ENCODE measurements at regions not wholly inside any gene's neighbourhood (a gene's known extent, or its start where the extent isn't known, plus 50 kb on each side); places are given as distances from the start of the nearest gene placed in this dataset.
A peak's percentile ranks its signal among the peaks of the same experiment; 100 is the strongest.

- no peak for DNase-seq (ENCODE audit: low spot score)
These were observed 449.0 kb downstream of the PDCD6IP start for GRCh38 chr3:34247401-34247800.

GRCh38 chr3:34248352-34248751, 449.9 kb downstream of the PDCD6IP start:
- DNase-seq (ENCODE audit: low spot score), result no peak

- DNase-seq (ENCODE audit: low spot score), result no peak
These were observed 455.9 kb downstream of the PDCD6IP start for GRCh38 chr3:34254285-34254684.

DNA sequence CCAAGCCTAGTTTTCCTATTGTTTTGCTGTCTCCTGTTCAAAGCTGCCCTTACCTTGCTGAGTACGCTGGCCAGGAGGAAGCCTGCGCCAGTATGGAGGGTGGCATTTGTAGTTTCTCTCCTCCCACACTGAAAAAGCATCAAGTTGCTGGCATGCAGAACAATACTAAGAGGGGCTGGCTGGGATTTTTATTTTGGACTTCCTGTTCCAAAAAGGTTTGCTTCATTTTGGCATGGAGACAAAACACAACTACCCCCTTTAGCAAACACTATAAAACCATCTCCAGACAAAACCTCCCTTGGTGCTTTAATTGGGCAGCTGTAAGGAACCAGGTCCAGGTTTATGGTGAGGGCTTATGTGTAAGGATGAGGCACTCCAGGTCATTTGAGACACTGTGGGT, 457.6 kb downstream of the PDCD6IP start:
- no peak for DNase-seq (ENCODE audit: low spot score)

DNA sequence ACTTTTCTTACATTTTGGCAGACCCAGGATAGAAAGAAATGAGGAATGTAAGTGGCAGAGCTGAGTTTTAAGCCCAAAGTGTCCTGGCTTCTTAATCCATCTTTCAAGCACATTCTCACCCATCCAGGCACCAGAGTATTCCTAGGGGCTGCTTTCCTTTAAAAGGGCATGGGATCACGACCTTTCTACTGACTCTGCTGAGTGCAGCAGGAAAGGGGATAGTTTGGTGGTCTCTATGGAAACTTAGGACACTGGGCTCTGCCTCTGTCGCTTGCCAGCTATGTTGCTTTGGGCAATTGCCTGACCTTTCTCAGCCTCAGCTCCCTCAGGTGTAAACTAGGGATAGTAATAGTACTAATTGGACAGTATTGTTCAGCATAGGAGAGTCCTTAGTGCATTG, 458.4 kb downstream of the PDCD6IP start:
- DNase-seq (ENCODE audit: low spot score), result no peak

DNA sequence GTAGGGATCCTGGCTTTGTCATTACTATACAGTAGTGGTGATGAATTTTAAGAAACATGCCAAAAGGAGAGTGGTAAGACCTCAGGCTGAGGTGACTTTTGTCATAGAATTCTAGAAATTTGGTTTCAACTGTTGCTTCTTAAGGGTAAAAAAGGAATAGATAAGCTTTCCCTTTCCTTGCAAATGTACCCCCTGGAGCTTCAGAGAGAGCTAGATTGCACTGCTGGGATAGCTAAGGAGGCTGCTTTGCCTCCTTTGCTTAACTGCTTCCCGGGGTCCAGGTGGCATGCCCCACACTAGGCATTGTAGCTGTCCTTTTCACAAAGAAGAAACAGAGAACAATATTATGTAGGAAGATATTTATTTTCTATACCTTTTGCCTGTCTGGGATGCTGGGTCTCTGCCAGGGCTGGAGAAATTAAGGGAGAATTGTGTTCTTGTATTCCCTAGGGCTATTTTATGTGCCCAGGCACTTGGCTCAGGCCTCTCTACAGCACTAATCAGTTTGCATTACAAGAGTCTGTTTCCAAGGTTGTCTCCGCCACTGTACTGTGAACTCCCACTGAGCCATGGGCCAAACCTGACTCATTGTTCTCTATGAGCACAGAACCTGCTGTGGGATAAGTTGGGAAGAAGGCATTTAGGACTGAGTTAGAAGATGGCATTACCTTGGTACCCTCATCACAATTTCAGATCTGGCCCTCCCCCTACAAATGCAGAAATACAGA, 460.0 kb downstream of the PDCD6IP start:
- no peak for DNase-seq (ENCODE audit: low spot score)

- DNase-seq (ENCODE audit: low spot score), result peak; percentile 31
These were observed 462.0 kb downstream of the PDCD6IP start for GRCh38 chr3:34260271-34261000.

DNA sequence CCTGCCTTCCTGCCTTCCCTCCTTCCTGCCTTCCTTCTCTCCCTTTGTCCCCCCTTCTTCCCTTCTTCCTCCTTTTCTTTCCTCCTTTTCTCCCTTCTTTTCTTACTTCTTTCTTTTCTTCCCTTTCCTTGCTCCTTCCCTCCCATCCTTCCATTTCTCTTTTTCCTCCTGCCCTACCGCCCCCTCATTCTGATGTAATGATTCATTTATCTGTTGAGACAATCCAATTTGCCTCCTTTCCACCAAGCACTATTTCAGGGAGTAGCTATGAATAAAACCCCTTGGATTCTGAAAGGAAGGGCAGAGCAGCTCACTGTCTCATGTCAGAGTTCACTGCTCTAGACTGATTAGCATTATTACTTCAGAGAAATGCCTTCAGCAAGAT, 462.6 kb downstream of the PDCD6IP start:
- peak; percentile 9 for DNase-seq (ENCODE audit: low spot score)

DNA sequence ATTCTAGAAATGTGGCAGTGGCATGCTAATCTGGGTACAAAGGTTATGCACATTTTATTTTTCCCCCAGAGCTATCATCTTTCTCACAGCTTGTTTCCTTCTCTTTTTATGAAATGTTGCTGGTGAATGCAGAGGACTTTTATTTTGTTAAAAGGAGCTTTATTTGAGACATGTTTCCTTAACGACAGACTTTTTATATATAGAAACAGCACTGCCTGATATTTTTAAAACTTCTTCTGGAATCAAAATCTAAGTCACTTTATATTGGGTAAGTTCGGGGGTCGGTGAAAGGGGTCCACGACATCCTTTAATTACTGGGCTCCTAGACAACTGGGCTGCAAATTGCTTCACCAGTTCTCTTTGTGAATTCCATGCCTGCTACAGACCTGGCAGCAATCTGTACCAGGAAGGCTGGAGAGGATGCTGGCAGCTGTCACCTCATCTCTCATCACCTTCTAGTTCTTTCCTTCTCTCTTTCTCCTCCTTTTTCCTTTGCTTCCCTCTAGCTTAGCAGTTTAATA, 464.7 kb downstream of the PDCD6IP start:
- DNase-seq (ENCODE audit: low spot score), result no peak

DNA sequence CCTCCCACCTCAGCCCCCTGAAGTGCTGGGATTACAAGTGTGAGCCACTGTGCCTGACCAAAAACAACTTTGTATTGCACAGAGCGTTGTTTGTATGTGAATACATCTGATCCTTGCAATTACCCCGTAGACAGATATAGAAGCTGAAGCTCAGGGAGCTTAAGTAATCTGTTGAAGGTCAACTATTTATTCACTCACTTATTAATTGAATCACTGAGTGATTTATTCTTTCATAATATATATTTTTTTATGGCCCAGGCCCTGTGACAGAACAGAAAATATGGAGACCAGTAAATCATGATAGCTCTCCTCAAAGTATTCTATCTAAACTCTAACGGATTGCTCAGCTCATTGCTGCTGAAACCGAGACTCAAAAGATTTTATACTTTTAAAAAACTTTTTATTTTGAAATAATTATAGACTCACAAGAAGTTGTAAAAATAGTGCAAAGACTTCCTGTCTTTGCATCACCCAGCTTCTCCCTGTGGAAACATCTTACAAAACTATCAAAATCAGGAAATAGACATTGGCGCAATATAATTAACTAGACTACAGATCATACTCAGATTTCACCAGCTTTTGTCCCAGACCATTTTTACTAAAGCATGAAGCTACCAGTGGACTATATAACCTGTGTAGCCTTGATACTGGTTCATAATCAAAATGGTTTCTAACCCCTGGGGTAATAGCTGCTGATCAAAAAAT, 466.1 kb downstream of the PDCD6IP start:
- DNase-seq (ENCODE audit: low spot score), result no peak

GRCh38 chr3:34267088-34267487, 468.7 kb downstream of the PDCD6IP start:
- no peak for DNase-seq (ENCODE audit: low spot score)

DNA sequence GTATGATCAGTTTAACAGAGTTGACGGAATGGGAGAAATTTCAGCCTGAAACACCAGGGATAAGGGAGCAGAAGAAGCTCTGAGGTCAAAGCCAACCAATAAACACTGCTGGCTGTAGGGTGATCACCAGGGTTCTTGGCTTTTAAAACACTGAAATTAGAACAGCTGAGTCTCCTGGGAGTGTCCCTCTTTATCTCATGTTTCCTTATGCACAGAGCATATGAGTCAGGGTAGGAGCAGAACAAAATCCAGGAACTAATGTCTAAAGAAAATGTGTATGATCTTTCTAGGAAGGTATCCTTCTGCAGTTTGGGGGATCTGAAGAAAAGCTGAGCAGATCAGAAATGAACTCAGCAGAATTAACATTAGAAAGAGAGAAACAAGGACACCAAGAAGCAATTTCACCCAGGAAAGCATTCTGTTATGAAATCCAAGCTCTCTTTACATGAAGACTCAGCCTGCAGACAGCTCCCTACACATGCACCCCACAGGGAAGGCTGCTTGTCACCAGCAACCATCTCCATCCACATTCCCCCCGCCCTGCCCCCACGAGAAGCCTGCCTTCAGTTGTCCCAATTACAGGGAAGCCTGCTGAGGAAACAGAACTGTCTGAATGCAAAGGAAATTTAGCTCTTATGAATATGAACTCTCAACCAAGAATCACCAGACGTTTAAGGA, 469.7 kb downstream of the PDCD6IP start:
- peak; percentile 13 for DNase-seq (ENCODE audit: low spot score)

DNA sequence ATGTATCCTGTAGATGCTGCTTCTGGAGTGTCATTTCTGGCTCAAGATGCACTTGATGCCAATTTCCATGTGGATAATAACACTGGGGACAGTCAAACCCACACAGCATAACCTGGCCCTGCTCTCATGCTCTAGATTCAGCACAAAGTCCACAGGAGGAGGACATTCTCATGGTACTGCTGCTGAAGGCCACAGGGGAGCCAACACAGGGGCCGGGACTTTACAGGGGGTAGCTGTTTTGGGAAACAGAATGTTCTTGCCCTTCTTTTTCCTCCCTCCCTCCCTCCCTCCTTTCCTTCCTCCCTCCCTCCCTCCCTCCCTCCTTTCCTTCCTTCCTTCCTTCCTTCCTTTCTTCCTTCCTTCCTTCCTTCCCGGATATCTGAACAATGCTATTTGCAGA, 477.4 kb downstream of the PDCD6IP start:
- DNase-seq (ENCODE audit: low spot score), result no peak

GRCh38 chr3:34276342-34276741, 477.9 kb downstream of the PDCD6IP start:
- no peak for DNase-seq (ENCODE audit: low spot score)

- no peak for DNase-seq (ENCODE audit: low spot score)
These were observed 478.7 kb downstream of the PDCD6IP start for GRCh38 chr3:34277110-34277509.

DNA sequence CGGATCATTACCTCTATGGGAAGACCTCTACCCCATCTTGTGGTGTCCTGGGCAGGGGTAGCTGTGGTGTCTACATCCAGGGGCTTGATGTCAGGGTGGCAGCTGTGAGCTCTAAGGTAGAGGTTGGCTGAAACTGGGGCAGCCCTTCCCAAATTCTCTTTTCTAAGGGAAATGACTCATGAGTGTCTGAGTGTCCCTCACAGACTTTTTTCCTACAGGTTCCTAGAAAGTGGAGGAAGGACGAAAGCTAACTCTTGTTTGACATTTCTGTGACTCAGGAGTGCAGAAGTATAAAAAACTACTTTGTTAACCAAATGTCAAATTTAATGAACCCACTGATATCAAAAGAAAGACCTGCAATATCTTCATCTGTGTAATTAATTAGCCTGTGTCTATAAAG, 481.5 kb downstream of the PDCD6IP start:
- DNase-seq (ENCODE audit: low spot score), result no peak

DNA sequence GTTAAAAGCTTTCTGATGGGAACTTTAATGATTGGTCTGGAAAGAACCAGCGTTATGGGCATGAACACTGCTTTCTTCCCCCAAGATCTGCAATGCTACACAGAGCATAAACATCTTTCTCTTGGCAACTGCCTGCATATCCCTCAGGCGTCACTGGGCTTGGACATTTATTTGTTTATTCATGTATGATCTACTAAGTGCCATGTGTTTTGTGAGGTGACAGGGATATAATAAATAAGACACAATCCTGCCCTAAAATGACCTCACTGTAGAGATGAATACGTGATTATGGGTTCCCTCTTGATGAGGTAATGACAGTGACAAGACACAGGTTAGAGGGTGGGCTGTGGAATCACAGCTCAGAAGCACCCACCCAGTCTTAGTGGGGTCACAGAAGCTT, 485.3 kb downstream of the PDCD6IP start:
- DNase-seq (ENCODE audit: low spot score), result no peak

- DNase-seq (ENCODE audit: low spot score), result no peak
These were observed 486.8 kb downstream of the PDCD6IP start for GRCh38 chr3:34284959-34285826.

- DNase-seq (ENCODE audit: low spot score), result no peak
These were observed 487.4 kb downstream of the PDCD6IP start for GRCh38 chr3:34285827-34286188.

DNA sequence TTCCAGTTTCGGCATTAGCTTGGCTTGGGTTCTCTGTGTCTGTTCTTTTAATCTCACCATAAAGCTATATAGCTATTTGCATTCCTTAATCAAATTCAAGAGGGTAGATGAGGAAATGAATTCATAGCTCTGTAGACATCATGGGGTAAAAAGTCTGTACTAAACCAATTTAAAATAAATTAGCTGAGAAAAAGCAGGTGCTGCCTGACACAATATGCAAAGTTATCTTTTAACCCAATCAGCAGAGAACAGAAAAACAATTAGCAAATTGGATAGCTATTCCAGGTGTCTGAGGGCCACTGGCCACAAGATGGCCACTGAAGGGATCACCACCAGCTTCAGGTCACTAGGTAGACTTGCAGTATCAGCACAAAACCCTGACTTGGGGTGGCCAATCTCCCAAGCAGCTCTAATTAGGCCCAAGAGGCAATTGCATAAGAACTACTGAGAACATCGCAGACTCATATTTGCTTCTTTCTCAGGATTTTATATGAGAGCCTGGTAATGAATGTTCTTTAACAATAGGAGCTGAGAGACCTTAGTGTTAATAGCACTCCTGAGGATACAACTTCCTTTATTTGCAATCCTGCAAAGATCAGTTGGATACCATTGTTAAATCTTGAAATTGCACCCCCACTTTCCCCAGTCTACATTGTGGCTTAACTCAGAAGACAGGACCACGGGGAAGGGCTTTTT, 494.3 kb downstream of the PDCD6IP start:
- no peak for DNase-seq (ENCODE audit: low spot score)

GRCh38 chr3:34294240-34294639, 495.8 kb downstream of the PDCD6IP start:
- DNase-seq (ENCODE audit: low spot score), result no peak

Data from hepatic stellate cell (primary cell).